ENCODE measurements at regions not wholly inside any gene's neighbourhood (a gene's known extent, or its start where the extent isn't known, plus 50 kb on each side); places are given as distances from the start of the nearest gene placed in this dataset.

DNA sequence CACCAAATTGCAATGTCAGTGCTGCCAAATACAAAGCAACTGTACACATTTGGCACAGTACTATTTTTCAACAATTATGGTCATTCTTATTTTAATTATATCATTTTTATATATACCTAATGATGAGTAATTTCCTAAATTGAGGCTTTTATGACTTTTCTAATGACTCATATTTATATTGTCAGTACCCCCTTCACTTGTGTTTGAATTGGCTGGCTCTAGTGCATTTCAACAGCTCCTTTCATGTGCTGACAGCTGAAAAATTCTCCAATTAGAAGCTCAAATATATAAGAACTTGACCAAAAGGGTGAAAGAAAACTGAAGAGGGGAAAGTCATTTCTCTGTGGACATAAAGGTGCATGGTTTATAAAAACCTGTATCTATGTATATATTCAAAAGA lies 263.3 kb downstream of the SLITRK1 start:
- H3K79me2 ChIP-seq (replicated peaks; ENCODE audit: insufficient read depth, low read length), result no peaks in the 10 kb centered on the region
- no peaks in the 10 kb centered on the region for H3K27me3 ChIP-seq (ENCODE audit: insufficient read depth, low read depth, low read length)
- H4K20me1 ChIP-seq (ENCODE audit: insufficient read depth), result no peaks in the 10 kb centered on the region
- no peak overlapping the region for H3K4me2 ChIP-seq (ENCODE audit: low read length)
- no peak overlapping the region for H2AFZ ChIP-seq (ENCODE audit: low read depth, low read length)
- no peaks in the 10 kb centered on the region for H3K9me2 ChIP-seq (ENCODE audit: insufficient read depth, low read length)
- no peaks in the 10 kb centered on the region for H3K36me3 ChIP-seq (ENCODE audit: insufficient read depth, low read length)
- no peaks in the 10 kb centered on the region for H3K9me3 ChIP-seq (ENCODE audit: low read length)
- H3F3A ChIP-seq (ENCODE audit: insufficient read depth, low read length, poor library complexity, severe bottlenecking), result no peaks in the 10 kb centered on the region
- H3K4me3 ChIP-seq (ENCODE audit: low read length), result no peak overlapping the region
- no peak overlapping the region for H3K27ac ChIP-seq (ENCODE audit: low read length)
- no peak overlapping the region for H3K9ac ChIP-seq (ENCODE audit: low read length)
- TF ChIP-seq EP300 (conservative IDR thresholded peaks at IDR 0.05; ENCODE audit: poor library complexity, severe bottlenecking) (no peak), TAF1 (IDR thresholded peaks at IDR 0.05; ENCODE audit: low read depth) (no peak), MXI1 (conservative IDR thresholded peaks at IDR 0.05; ENCODE audit: poor library complexity, severe bottlenecking) (no peak), SMC3 (conservative IDR thresholded peaks at IDR 0.05; ENCODE audit: poor library complexity) (no peak), POLR2AphosphoS5 (IDR thresholded peaks at IDR 0.05) (no peak), EZH2 (IDR thresholded peaks at IDR 0.05; ENCODE audit: borderline replicate concordance, insufficient read depth, low read length, poor library complexity, severe bottlenecking) (no peak)
- TF ChIP-seq, protein P1, sequence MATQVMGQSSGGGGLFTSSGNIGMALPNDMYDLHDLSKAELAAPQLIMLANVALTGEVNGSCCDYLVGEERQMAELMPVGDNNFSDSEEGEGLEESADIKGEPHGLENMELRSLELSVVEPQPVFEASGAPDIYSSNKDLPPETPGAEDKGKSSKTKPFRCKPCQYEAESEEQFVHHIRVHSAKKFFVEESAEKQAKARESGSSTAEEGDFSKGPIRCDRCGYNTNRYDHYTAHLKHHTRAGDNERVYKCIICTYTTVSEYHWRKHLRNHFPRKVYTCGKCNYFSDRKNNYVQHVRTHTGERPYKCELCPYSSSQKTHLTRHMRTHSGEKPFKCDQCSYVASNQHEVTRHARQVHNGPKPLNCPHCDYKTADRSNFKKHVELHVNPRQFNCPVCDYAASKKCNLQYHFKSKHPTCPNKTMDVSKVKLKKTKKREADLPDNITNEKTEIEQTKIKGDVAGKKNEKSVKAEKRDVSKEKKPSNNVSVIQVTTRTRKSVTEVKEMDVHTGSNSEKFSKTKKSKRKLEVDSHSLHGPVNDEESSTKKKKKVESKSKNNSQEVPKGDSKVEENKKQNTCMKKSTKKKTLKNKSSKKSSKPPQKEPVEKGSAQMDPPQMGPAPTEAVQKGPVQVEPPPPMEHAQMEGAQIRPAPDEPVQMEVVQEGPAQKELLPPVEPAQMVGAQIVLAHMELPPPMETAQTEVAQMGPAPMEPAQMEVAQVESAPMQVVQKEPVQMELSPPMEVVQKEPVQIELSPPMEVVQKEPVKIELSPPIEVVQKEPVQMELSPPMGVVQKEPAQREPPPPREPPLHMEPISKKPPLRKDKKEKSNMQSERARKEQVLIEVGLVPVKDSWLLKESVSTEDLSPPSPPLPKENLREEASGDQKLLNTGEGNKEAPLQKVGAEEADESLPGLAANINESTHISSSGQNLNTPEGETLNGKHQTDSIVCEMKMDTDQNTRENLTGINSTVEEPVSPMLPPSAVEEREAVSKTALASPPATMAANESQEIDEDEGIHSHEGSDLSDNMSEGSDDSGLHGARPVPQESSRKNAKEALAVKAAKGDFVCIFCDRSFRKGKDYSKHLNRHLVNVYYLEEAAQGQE (IDR thresholded peaks at IDR 0.05; ENCODE audit: borderline replicate concordance), result no peak

DNA sequence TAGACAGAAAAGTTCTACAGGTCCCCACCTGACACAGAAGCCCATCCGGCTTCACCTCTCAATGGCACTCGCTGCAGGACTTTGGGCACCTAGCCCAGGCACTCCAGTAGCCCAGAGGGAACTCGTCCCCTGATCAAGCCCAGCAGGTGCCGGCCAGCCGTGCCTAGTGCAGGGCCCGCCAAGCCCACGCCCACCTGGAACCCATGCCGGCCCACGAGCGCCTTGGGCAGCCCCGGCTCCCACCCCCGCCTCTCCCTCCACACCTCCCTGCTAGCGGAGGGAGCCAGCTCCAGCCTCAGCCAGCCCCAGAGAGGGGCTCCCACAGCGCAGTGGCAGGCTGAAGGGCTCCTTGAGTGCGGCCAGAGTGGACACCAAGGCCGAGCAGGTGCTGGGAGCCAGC lies 268.8 kb downstream of the SLITRK1 start:
- Histone ChIP-seq H3K4me2 (ENCODE audit: low read length) (no peak overlapping the region), H3K9me3 (ENCODE audit: low read length) (no peaks in the 10 kb centered on the region), H3K4me3 (ENCODE audit: low read length) (no peak overlapping the region), H3K27ac (ENCODE audit: low read length) (no peak overlapping the region), H3K9me2 (ENCODE audit: insufficient read depth, low read length) (no peaks in the 10 kb centered on the region), H3F3A (ENCODE audit: insufficient read depth, low read length, poor library complexity, severe bottlenecking) (no peaks in the 10 kb centered on the region), H2AFZ (ENCODE audit: low read depth, low read length) (no peak overlapping the region), H3K27me3 (ENCODE audit: insufficient read depth, low read depth, low read length) (no peaks in the 10 kb centered on the region), H3K9ac (ENCODE audit: low read length) (no peak overlapping the region), H3K79me2 (replicated peaks; ENCODE audit: insufficient read depth, low read length) (no peaks in the 10 kb centered on the region), H4K20me1 (ENCODE audit: insufficient read depth) (no peaks in the 10 kb centered on the region), H3K36me3 (ENCODE audit: insufficient read depth, low read length) (no peaks in the 10 kb centered on the region)
- TF ChIP-seq TAF1 (IDR thresholded peaks at IDR 0.05; ENCODE audit: low read depth) (no peak), RAD21 (conservative IDR thresholded peaks at IDR 0.05) (no peak), MXI1 (conservative IDR thresholded peaks at IDR 0.05; ENCODE audit: poor library complexity, severe bottlenecking) (no peak), POLR2AphosphoS5 (IDR thresholded peaks at IDR 0.05) (no peak), EP300 (conservative IDR thresholded peaks at IDR 0.05; ENCODE audit: poor library complexity, severe bottlenecking) (no peak), EZH2 (IDR thresholded peaks at IDR 0.05; ENCODE audit: borderline replicate concordance, insufficient read depth, low read length, poor library complexity, severe bottlenecking) (no peak)
- TF ChIP-seq, protein P2, sequence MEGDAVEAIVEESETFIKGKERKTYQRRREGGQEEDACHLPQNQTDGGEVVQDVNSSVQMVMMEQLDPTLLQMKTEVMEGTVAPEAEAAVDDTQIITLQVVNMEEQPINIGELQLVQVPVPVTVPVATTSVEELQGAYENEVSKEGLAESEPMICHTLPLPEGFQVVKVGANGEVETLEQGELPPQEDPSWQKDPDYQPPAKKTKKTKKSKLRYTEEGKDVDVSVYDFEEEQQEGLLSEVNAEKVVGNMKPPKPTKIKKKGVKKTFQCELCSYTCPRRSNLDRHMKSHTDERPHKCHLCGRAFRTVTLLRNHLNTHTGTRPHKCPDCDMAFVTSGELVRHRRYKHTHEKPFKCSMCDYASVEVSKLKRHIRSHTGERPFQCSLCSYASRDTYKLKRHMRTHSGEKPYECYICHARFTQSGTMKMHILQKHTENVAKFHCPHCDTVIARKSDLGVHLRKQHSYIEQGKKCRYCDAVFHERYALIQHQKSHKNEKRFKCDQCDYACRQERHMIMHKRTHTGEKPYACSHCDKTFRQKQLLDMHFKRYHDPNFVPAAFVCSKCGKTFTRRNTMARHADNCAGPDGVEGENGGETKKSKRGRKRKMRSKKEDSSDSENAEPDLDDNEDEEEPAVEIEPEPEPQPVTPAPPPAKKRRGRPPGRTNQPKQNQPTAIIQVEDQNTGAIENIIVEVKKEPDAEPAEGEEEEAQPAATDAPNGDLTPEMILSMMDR (IDR thresholded peaks at IDR 0.05; ENCODE audit: poor library complexity, severe bottlenecking), result no peak
- TF ChIP-seq, protein P1 (IDR thresholded peaks at IDR 0.05; ENCODE audit: borderline replicate concordance), result no peak
